H9 (cell line): ENCODE measurements at regions not wholly inside any gene's neighbourhood (a gene's known extent, or its start where the extent isn't known, plus 50 kb on each side); places are given as distances from the start of the nearest gene placed in this dataset.

Experiments used
- DNase-seq: peaks from one replicate; pipeline ENCODE4 v3.0.0-alpha.2; 2017
- H2AFZ ChIP-seq: one replicate; pipeline ENCODE4 v1.6.1; 2013; ENCODE audit warnings: mild to moderate bottlenecking, low read length, control low read depth, moderate library complexity
- H2AK5ac ChIP-seq: 2 replicates; pipeline ENCODE4 v1.6.1; 2013; ENCODE audit warnings: low read length, control low read depth, mixed read lengths; ENCODE audit not compliant: insufficient read length
- H2BK120ac ChIP-seq: one replicate; pipeline ENCODE4 v1.6.1; 2013; ENCODE audit warnings: low read depth, mild to moderate bottlenecking, low read length, control low read depth, inconsistent platforms; ENCODE audit not compliant: poor library complexity, severe bottlenecking
- H2BK12ac ChIP-seq: 2 replicates; pipeline ENCODE4 v1.6.1; 2013; ENCODE audit warnings: low read length, control low read depth, mixed read lengths, low read depth; ENCODE audit not compliant: insufficient read length
- H2BK15ac ChIP-seq: 2 replicates; pipeline ENCODE4 v1.6.1; 2013; ENCODE audit warnings: low read depth, low read length, control low read depth
- H2BK20ac ChIP-seq: one replicate; pipeline ENCODE4 v1.6.1; 2013; ENCODE audit warnings: low read depth, mild to moderate bottlenecking, low read length, control low read depth, inconsistent platforms; ENCODE audit not compliant: poor library complexity, severe bottlenecking
- H2BK5ac ChIP-seq: 2 replicates; pipeline ENCODE4 v1.6.1; 2013; ENCODE audit warnings: low read length, control low read depth, mixed read lengths; ENCODE audit not compliant: insufficient read length
- H3K14ac ChIP-seq: 2 replicates; pipeline ENCODE4 v1.6.1; 2013; ENCODE audit warnings: low read length, control low read depth; ENCODE audit not compliant: insufficient read depth
- H3K18ac ChIP-seq: 2 replicates; pipeline ENCODE4 v1.6.1; 2013; ENCODE audit warnings: low read depth, mild to moderate bottlenecking, mixed read lengths, low read length, control low read depth; ENCODE audit not compliant: insufficient read length
- H3K23ac ChIP-seq: 2 replicates; pipeline ENCODE4 v1.6.1; 2013; ENCODE audit warnings: low read length, control low read depth, mixed read lengths, low read depth; ENCODE audit not compliant: insufficient read length
- H3K23me2 ChIP-seq: 2 replicates; pipeline ENCODE4 v1.6.1; 2013; ENCODE audit warnings: low read depth, mild to moderate bottlenecking, mixed read lengths, low read length, control low read depth; ENCODE audit not compliant: insufficient read length, poor library complexity, severe bottlenecking
- H3K27ac ChIP-seq: 2 replicates; pipeline ENCODE4 v1.5.1; 2013; ENCODE audit warnings: low read length, control low read depth, mixed read lengths, low read depth; ENCODE audit not compliant: insufficient read length
- H3K27me3 ChIP-seq: 2 replicates; pipeline ENCODE4 v1.6.1; 2013; ENCODE audit warnings: low read length, control low read depth, inconsistent platforms; ENCODE audit not compliant: insufficient read depth
- H3K4ac ChIP-seq: 2 replicates; pipeline ENCODE4 v1.6.1; 2013; ENCODE audit warnings: low read depth, mild to moderate bottlenecking, control low read depth, inconsistent platforms, low read length, moderate library complexity
- H3K4me1 ChIP-seq: 2 replicates; pipeline ENCODE4 v1.6.1; 2013; ENCODE audit warnings: low read length, control low read depth, inconsistent platforms; ENCODE audit not compliant: insufficient read depth
- H3K4me2 ChIP-seq: 2 replicates; pipeline ENCODE4 v1.6.1; 2013; ENCODE audit warnings: low read length, control low read depth, mixed read lengths; ENCODE audit not compliant: insufficient read length, insufficient read depth
- H3K56ac ChIP-seq: 2 replicates; pipeline ENCODE4 v1.6.1; 2013; ENCODE audit warnings: low read depth, mild to moderate bottlenecking, mixed read lengths, low read length, control low read depth; ENCODE audit not compliant: insufficient read length
- H3K79me1 ChIP-seq: 2 replicates; pipeline ENCODE4 v1.6.1; 2013; ENCODE audit warnings: low read depth, mild to moderate bottlenecking, moderate library complexity, low read length, control low read depth, inconsistent platforms; ENCODE audit not compliant: insufficient read depth, poor library complexity, severe bottlenecking
- H3K79me2 ChIP-seq: 2 replicates; pipeline ENCODE4 v1.6.1; 2013; ENCODE audit warnings: low read length, control low read depth, inconsistent platforms; ENCODE audit not compliant: insufficient read depth
- H3K9ac ChIP-seq: 2 replicates; pipeline ENCODE4 v1.6.1; 2013; ENCODE audit warnings: low read length, control low read depth, mixed read lengths; ENCODE audit not compliant: insufficient read length; ENCODE audit errors: extremely low read depth
- H3K9me3 ChIP-seq: one replicate; pipeline ENCODE4 v1.6.1; 2013; ENCODE audit warnings: low read depth, low read length, inconsistent platforms; ENCODE audit not compliant: control insufficient read depth
- H3T11ph ChIP-seq: one replicate; pipeline ENCODE4 v1.6.1; 2013; ENCODE audit warnings: mild to moderate bottlenecking, low read length, control low read depth, inconsistent platforms
- H4K20me1 ChIP-seq: one replicate; pipeline ENCODE4 v1.6.1; 2013; ENCODE audit not compliant: control insufficient read depth, insufficient read length, insufficient read depth
- H4K5ac ChIP-seq: 2 replicates; pipeline ENCODE4 v1.6.1; 2013; ENCODE audit warnings: low read depth, mild to moderate bottlenecking, mixed read lengths, low read length, control low read depth; ENCODE audit not compliant: insufficient read length
- H4K8ac ChIP-seq: replicated peaks from 2 replicates; pipeline ENCODE4 v1.6.1; 2013; ENCODE audit warnings: low read length, control low read depth, mixed read lengths, low read depth; ENCODE audit not compliant: insufficient read length
- H4K91ac ChIP-seq: 2 replicates; pipeline ENCODE4 v1.6.1; 2013; ENCODE audit warnings: low read depth, mild to moderate bottlenecking, moderate library complexity, mixed read lengths, low read length, control low read depth; ENCODE audit not compliant: insufficient read length
- H3K27ac Mint-ChIP-seq, 3 experiments: 2 replicates in 2 of 3; 3 replicates in 1 of 3; pipeline ENCODE4 v1.8.0; 2020 to 2021; ENCODE audit warnings: mixed read lengths in 3 of 3, mild to moderate bottlenecking in 1 of 3, moderate library complexity in 1 of 3
- H3K27me3 Mint-ChIP-seq: 2 replicates; pipeline ENCODE4 v1.8.0; 2021; ENCODE audit warnings: low read depth, mild to moderate bottlenecking, moderate library complexity, mixed read lengths
- H3K36me3 Mint-ChIP-seq, 3 experiments: 2 replicates in 2 of 3; 3 replicates in 1 of 3; pipeline ENCODE4 v1.8.0; 2020 to 2021; ENCODE audit warnings: low read depth in 3 of 3, mixed read lengths in 3 of 3; ENCODE audit not compliant: insufficient read depth in 1 of 3
- H3K4me1 Mint-ChIP-seq, 2 experiments: 2 replicates each; pipeline ENCODE4 v1.8.0; 2020; ENCODE audit warnings: mixed read lengths in 2 of 2
- H3K4me3 Mint-ChIP-seq, 2 experiments: 2 replicates in 1 of 2; 3 replicates in 1 of 2; pipeline ENCODE4 v1.8.0; 2020 to 2021; ENCODE audit warnings: mild to moderate bottlenecking in 2 of 2, mixed read lengths in 2 of 2, moderate library complexity in 1 of 2
- H3K9me3 Mint-ChIP-seq, 2 experiments: 2 replicates in 1 of 2; 3 replicates in 1 of 2; pipeline ENCODE4 v1.8.0; 2020; ENCODE audit warnings: mild to moderate bottlenecking in 2 of 2, mixed read lengths in 2 of 2, moderate library complexity in 1 of 2
- CTCF ChIP-seq: fragments of 200-600 bp; sonication (generic); conservative IDR thresholded peaks from 3 replicates; pipeline ENCODE4 v1.8.0; 2021; ENCODE audit warnings: antibody characterized with exemption, mild to moderate bottlenecking

- H2AK5ac ChIP-seq = no peak overlapping the region
- H2BK20ac ChIP-seq = no peak overlapping the region
- Mint-ChIP-seq H3K36me3 (no peaks in the 10 kb centered on the region), H3K27ac (no peak overlapping the region), H3K4me1 (peaks cover 9 to 14% of the 10 kb centered on the region in 2 experiments), H3K27me3 (peaks cover 4% of the 10 kb centered on the region), H3K9me3 (no peaks in the 10 kb centered on the region), H3K4me3 (no peak overlapping the region)
- H3K4me2 ChIP-seq = no peak overlapping the region
- no peak overlapping the region for H3K18ac ChIP-seq
- H3K9ac ChIP-seq = no peak overlapping the region
- no peaks in the 10 kb centered on the region for H3K79me1 ChIP-seq
- no peaks in the 10 kb centered on the region for H4K20me1 ChIP-seq
- H4K5ac ChIP-seq = no peak overlapping the region
- no peak overlapping the region for H2AFZ ChIP-seq
- H3K27ac ChIP-seq = no peak overlapping the region
- H2BK15ac ChIP-seq = no peak overlapping the region
- H3T11ph ChIP-seq = no peak overlapping the region
- H3K9me3 ChIP-seq = no peaks in the 10 kb centered on the region
- no peak overlapping the region for H3K4ac ChIP-seq
- no peak overlapping the region for H4K8ac ChIP-seq
- H3K23me2 ChIP-seq = no peaks in the 10 kb centered on the region
- no peak overlapping the region for H2BK120ac ChIP-seq
- H3K56ac ChIP-seq = no peak overlapping the region
- no peak for TF ChIP-seq CTCF
- H3K27me3 ChIP-seq = no peaks in the 10 kb centered on the region
- no peak overlapping the region for H3K14ac ChIP-seq
- DNase-seq = no peak
- no peak overlapping the region for H2BK5ac ChIP-seq
- no peak overlapping the region for H2BK12ac ChIP-seq
- no peaks in the 10 kb centered on the region for H3K79me2 ChIP-seq
- H4K91ac ChIP-seq = no peak overlapping the region
- peaks cover 3% of the 10 kb centered on the region; the same call in 1 of the 2 replicates for H3K4me1 ChIP-seq
- no peak overlapping the region for H3K23ac ChIP-seq
Observed at GRCh38 chr11:11016943-11017342, 159.1 kb upstream of the ZBED5 start.
